ENCODE measurements at regions not wholly inside any gene's neighbourhood (a gene's known extent, or its start where the extent isn't known, plus 50 kb on each side); places are given as distances from the start of the nearest gene placed in this dataset.

DNA sequence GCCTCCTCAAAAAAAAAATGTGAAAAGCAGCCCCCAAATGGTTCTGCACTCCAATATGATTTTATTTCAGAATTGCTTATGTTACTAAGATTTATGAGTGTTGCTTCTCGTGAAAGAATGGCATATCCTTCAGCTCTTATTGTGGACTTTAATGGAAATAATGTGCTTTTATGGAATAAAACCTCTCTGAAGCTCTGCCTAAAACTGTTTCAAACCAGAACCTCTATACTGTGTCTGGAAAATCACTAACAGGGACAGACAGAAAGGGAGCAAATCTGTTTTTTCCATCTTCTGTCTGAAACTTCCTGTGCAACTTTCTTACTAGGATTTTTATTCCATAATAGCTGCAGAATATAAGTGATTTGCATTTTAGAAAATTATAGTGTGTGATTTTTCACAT is 493.1 kb downstream of the ANKRD50 start:
- TF ChIP-seq, protein P1, sequence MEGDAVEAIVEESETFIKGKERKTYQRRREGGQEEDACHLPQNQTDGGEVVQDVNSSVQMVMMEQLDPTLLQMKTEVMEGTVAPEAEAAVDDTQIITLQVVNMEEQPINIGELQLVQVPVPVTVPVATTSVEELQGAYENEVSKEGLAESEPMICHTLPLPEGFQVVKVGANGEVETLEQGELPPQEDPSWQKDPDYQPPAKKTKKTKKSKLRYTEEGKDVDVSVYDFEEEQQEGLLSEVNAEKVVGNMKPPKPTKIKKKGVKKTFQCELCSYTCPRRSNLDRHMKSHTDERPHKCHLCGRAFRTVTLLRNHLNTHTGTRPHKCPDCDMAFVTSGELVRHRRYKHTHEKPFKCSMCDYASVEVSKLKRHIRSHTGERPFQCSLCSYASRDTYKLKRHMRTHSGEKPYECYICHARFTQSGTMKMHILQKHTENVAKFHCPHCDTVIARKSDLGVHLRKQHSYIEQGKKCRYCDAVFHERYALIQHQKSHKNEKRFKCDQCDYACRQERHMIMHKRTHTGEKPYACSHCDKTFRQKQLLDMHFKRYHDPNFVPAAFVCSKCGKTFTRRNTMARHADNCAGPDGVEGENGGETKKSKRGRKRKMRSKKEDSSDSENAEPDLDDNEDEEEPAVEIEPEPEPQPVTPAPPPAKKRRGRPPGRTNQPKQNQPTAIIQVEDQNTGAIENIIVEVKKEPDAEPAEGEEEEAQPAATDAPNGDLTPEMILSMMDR (IDR thresholded peaks at IDR 0.05) = no peak
- TF ChIP-seq POLR2AphosphoS5 (IDR thresholded peaks at IDR 0.05) (no peak), POLR2A (IDR thresholded peaks at IDR 0.05) (no peak), EP300 (IDR thresholded peaks at IDR 0.05) (no peak)

Data from upper lobe of left lung (tissue), 4 donors.